ENCODE measurements at regions not wholly inside any gene's neighbourhood (a gene's known extent, or its start where the extent isn't known, plus 50 kb on each side); places are given as distances from the start of the nearest gene placed in this dataset.
"Not testable (repeated sequence)": the region's sequence is repeated elsewhere in the genome, so short reads cannot be mapped to it uniquely, and the experiment has no call there.

- no peaks in the 10 kb centered on the region for H3K36me3 ChIP-seq (ENCODE audit: control insufficient read depth, low read depth, low read length)
- H3K27me3 ChIP-seq (ENCODE audit: control insufficient read depth, insufficient read depth, low read length): peaks cover 4% of the 10 kb centered on the region
- H3K27ac ChIP-seq (ENCODE audit: low read length): no peak overlapping the region
- no peaks in the 10 kb centered on the region for H3K4me1 ChIP-seq (ENCODE audit: control insufficient read depth, low read depth, low read length)
- H3K4me3 ChIP-seq (ENCODE audit: low read length): no peak overlapping the region
- H3K9ac ChIP-seq (ENCODE audit: low read length): no peak overlapping the region
- H3K9me3 ChIP-seq (ENCODE audit: control insufficient read depth, low read depth, low read length): no peaks in the 10 kb centered on the region
Observed at GRCh38 chr2:120539937-120540718, 194.2 kb downstream of the INHBB start.

- H3K4me3 ChIP-seq (ENCODE audit: low read length): no peak overlapping the region
- no peaks in the 10 kb centered on the region for H3K9me3 ChIP-seq (ENCODE audit: control insufficient read depth, low read depth, low read length)
- no peaks in the 10 kb centered on the region for H3K4me1 ChIP-seq (ENCODE audit: control insufficient read depth, low read depth, low read length)
- peaks cover 4% of the 10 kb centered on the region for H3K27me3 ChIP-seq (ENCODE audit: control insufficient read depth, insufficient read depth, low read length)
- H3K36me3 ChIP-seq (ENCODE audit: control insufficient read depth, low read depth, low read length): no peaks in the 10 kb centered on the region
- H3K27ac ChIP-seq (ENCODE audit: low read length): no peak overlapping the region
- no peak overlapping the region for H3K9ac ChIP-seq (ENCODE audit: low read length)
Observed at GRCh38 chr2:120540719-120541552, 194.7 kb upstream of the GLI2 start.

GRCh38 chr2:120541553-120541932 lies 194.1 kb upstream of the GLI2 start:
- no peak overlapping the region for H3K9ac ChIP-seq (ENCODE audit: low read length)
- no peak overlapping the region for H3K27ac ChIP-seq (ENCODE audit: low read length)
- H3K4me1 ChIP-seq (ENCODE audit: control insufficient read depth, low read depth, low read length): no peaks in the 10 kb centered on the region
- no peaks in the 10 kb centered on the region for H3K9me3 ChIP-seq (ENCODE audit: control insufficient read depth, low read depth, low read length)
- peaks cover 4% of the 10 kb centered on the region for H3K27me3 ChIP-seq (ENCODE audit: control insufficient read depth, insufficient read depth, low read length)
- H3K4me3 ChIP-seq (ENCODE audit: low read length): no peak overlapping the region
- H3K36me3 ChIP-seq (ENCODE audit: control insufficient read depth, low read depth, low read length): no peaks in the 10 kb centered on the region

GRCh38 chr2:120541972-120542670 lies 193.5 kb upstream of the GLI2 start:
- Histone ChIP-seq H3K36me3 (ENCODE audit: control insufficient read depth, low read depth, low read length) (no peaks in the 10 kb centered on the region), H3K9ac (ENCODE audit: low read length) (no peak overlapping the region), H3K4me3 (ENCODE audit: low read length) (no peak overlapping the region), H3K4me1 (ENCODE audit: control insufficient read depth, low read depth, low read length) (no peaks in the 10 kb centered on the region), H3K9me3 (ENCODE audit: control insufficient read depth, low read depth, low read length) (no peaks in the 10 kb centered on the region), H3K27me3 (ENCODE audit: control insufficient read depth, insufficient read depth, low read length) (peaks cover 4% of the 10 kb centered on the region), H3K27ac (ENCODE audit: low read length) (no peak overlapping the region)

- H3K4me1 ChIP-seq (ENCODE audit: control insufficient read depth, low read depth, low read length): no peaks in the 10 kb centered on the region
- no peaks in the 10 kb centered on the region for H3K9me3 ChIP-seq (ENCODE audit: control insufficient read depth, low read depth, low read length)
- H3K27me3 ChIP-seq (ENCODE audit: control insufficient read depth, insufficient read depth, low read length): peaks cover 4% of the 10 kb centered on the region
- H3K27ac ChIP-seq (ENCODE audit: low read length): no peak overlapping the region
- no peaks in the 10 kb centered on the region for H3K36me3 ChIP-seq (ENCODE audit: control insufficient read depth, low read depth, low read length)
- H3K4me3 ChIP-seq (ENCODE audit: low read length): no peak overlapping the region
- H3K9ac ChIP-seq (ENCODE audit: low read length): no peak overlapping the region
Observed at GRCh38 chr2:120542911-120543527, 192.6 kb upstream of the GLI2 start.

GRCh38 chr2:120543899-120544298 lies 191.8 kb upstream of the GLI2 start:
- no peak overlapping the region for H3K4me3 ChIP-seq (ENCODE audit: low read length)
- no peaks in the 10 kb centered on the region for H3K36me3 ChIP-seq (ENCODE audit: control insufficient read depth, low read depth, low read length)
- no peaks in the 10 kb centered on the region for H3K4me1 ChIP-seq (ENCODE audit: control insufficient read depth, low read depth, low read length)
- H3K27ac ChIP-seq (ENCODE audit: low read length): no peak overlapping the region
- no peak overlapping the region for H3K9ac ChIP-seq (ENCODE audit: low read length)
- H3K27me3 ChIP-seq (ENCODE audit: control insufficient read depth, insufficient read depth, low read length): no peaks in the 10 kb centered on the region
- H3K9me3 ChIP-seq (ENCODE audit: control insufficient read depth, low read depth, low read length): no peaks in the 10 kb centered on the region

GRCh38 chr2:120544522-120544921 lies 191.1 kb upstream of the GLI2 start:
- no peaks in the 10 kb centered on the region for H3K36me3 ChIP-seq (ENCODE audit: control insufficient read depth, low read depth, low read length)
- no peaks in the 10 kb centered on the region for H3K27me3 ChIP-seq (ENCODE audit: control insufficient read depth, insufficient read depth, low read length)
- no peak overlapping the region for H3K4me3 ChIP-seq (ENCODE audit: low read length)
- H3K9ac ChIP-seq (ENCODE audit: low read length): no peak overlapping the region
- no peaks in the 10 kb centered on the region for H3K9me3 ChIP-seq (ENCODE audit: control insufficient read depth, low read depth, low read length)
- no peak overlapping the region for H3K27ac ChIP-seq (ENCODE audit: low read length)
- no peaks in the 10 kb centered on the region for H3K4me1 ChIP-seq (ENCODE audit: control insufficient read depth, low read depth, low read length)

GRCh38 chr2:120545007-120545406 lies 190.7 kb upstream of the GLI2 start:
- H3K4me1 ChIP-seq (ENCODE audit: control insufficient read depth, low read depth, low read length); H3K9ac ChIP-seq (ENCODE audit: low read length); H3K36me3 ChIP-seq (ENCODE audit: control insufficient read depth, low read depth, low read length); H3K27ac ChIP-seq (ENCODE audit: low read length); H3K4me3 ChIP-seq (ENCODE audit: low read length); H3K9me3 ChIP-seq (ENCODE audit: control insufficient read depth, low read depth, low read length); H3K27me3 ChIP-seq (ENCODE audit: control insufficient read depth, insufficient read depth, low read length): not testable (repeated sequence)

- Histone ChIP-seq H3K36me3 (ENCODE audit: control insufficient read depth, low read depth, low read length) (no peaks in the 10 kb centered on the region), H3K27me3 (ENCODE audit: control insufficient read depth, insufficient read depth, low read length) (peaks cover 9% of the 10 kb centered on the region), H3K4me1 (ENCODE audit: control insufficient read depth, low read depth, low read length) (no peaks in the 10 kb centered on the region), H3K9me3 (ENCODE audit: control insufficient read depth, low read depth, low read length) (no peaks in the 10 kb centered on the region), H3K9ac (ENCODE audit: low read length) (no peak overlapping the region), H3K4me3 (ENCODE audit: low read length) (no peak overlapping the region), H3K27ac (ENCODE audit: low read length) (no peak overlapping the region)
Observed at GRCh38 chr2:120545521-120546047, 190.1 kb upstream of the GLI2 start.

- Histone ChIP-seq H3K9ac (ENCODE audit: low read length) (no peak overlapping the region), H3K4me1 (ENCODE audit: control insufficient read depth, low read depth, low read length) (no peaks in the 10 kb centered on the region), H3K9me3 (ENCODE audit: control insufficient read depth, low read depth, low read length) (no peaks in the 10 kb centered on the region), H3K36me3 (ENCODE audit: control insufficient read depth, low read depth, low read length) (no peaks in the 10 kb centered on the region), H3K27me3 (ENCODE audit: control insufficient read depth, insufficient read depth, low read length) (peaks cover 16% of the 10 kb centered on the region), H3K4me3 (ENCODE audit: low read length) (no peak overlapping the region), H3K27ac (ENCODE audit: low read length) (no peak overlapping the region)
Observed at GRCh38 chr2:120546048-120546864, 189.4 kb upstream of the GLI2 start.
